ENCODE measurements at regions not wholly inside any gene's neighbourhood (a gene's known extent, or its start where the extent isn't known, plus 50 kb on each side); places are given as distances from the start of the nearest gene placed in this dataset.

DNA sequence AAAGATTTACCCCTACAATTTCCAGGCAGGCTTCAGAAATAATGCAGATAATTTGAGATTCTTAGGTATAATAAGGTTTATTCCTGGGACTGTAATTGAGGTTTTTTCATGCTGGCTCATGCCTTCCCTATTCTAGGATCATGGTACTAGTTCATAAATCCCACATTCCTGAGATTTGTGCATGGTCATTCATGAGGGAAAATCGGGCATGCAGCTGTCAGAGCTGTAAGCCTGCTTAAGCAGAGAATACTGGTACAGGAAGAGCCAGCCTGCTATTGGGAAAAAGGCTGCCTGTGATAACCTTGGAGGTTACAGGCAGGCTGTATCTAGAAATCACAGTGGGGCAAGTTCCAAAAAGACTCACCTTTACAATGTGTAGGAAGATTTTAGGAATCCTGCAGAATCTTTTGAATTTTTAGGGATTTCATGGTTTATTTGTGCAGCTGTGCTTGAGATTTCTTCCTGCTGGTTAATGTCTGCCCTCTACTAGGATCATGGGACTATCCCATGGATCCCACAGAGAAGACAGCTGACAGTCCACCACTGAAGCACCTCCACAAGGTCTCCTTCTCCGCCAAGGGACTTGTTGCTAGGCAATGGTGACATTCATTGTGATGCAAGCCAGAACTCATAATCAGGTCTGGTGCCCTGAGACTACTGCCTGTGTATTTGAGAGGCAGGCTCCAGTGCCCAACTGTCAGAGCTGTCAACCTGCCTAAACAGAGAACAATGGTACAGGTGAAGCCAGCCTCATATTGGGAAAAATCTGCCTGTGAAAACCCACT, 646.2 kb upstream of the TSPY4 start:
- TF ChIP-seq EZH2 (IDR thresholded peaks at IDR 0.05; ENCODE audit: low read length, missing control alignments) = no peak
- Histone ChIP-seq H3K27me3 (ENCODE audit: control insufficient read depth, insufficient read depth, low read length) (no peaks in the 10 kb centered on the region), H3K36me3 (ENCODE audit: control insufficient read depth, insufficient read depth, low read length) (no peaks in the 10 kb centered on the region), H3K4me1 (ENCODE audit: control insufficient read depth, extremely low read depth, insufficient read depth, low read length) (no peaks in the 10 kb centered on the region), H3K4me3 (replicated peaks in 1 of 4; ENCODE audit: control extremely low read depth in 1 of 4, insufficient read depth in 1 of 4, low read depth in 3 of 4, low read length in 4 of 4) (no peak overlapping the region), H3K27ac (ENCODE audit: insufficient read depth, low read length) (no peak overlapping the region), H3K79me2 (ENCODE audit: control insufficient read depth, insufficient read depth, low read length) (no peaks in the 10 kb centered on the region), H3K9me3 (ENCODE audit: control insufficient read depth, insufficient read depth, low read depth, low read length) (no peaks in the 10 kb centered on the region), H3K9ac (ENCODE audit: insufficient read depth, low read length) (no peak overlapping the region), H2AFZ (ENCODE audit: low read length) (no peak overlapping the region), H4K20me1 (ENCODE audit: control insufficient read depth, extremely low read depth, insufficient read depth, low read length) (no peaks in the 10 kb centered on the region), H3K4me2 (ENCODE audit: extremely low read depth, insufficient read depth, low read length) (no peak overlapping the region)
- no peak for DNase-seq (ENCODE audit: low read depth in 2 of 2)

DNA sequence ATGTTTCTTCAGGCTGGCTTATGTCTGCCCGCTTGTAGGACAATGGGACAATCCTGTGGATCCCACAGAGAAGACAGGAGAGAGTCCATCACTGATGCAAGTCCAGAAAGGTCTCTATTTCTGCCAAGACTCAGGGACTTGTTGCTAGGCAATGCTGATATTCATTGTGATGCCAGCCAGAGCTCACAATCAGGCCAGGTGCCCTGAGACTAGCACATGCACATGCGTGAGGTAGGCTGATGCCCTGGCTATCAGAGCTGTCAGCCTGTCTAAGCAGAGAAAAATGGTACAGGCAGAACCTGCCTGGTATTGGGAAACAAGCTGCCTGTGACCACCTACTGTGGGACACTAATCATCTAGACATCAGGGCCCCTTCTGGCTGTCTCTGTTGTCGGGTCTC, 638.7 kb upstream of the TSPY4 start:
- no peaks in the 10 kb centered on the region for H3K79me2 ChIP-seq (ENCODE audit: control insufficient read depth, insufficient read depth, low read length)
- H3K9ac ChIP-seq (ENCODE audit: insufficient read depth, low read length) = no peak overlapping the region
- H3K4me3 ChIP-seq (replicated peaks in 1 of 4; ENCODE audit: control extremely low read depth in 1 of 4, insufficient read depth in 1 of 4, low read depth in 3 of 4, low read length in 4 of 4) = no peak overlapping the region
- H2AFZ ChIP-seq (ENCODE audit: low read length) = no peak overlapping the region
- H3K27me3 ChIP-seq (ENCODE audit: control insufficient read depth, insufficient read depth, low read length) = no peaks in the 10 kb centered on the region
- no peak overlapping the region for H3K27ac ChIP-seq (ENCODE audit: insufficient read depth, low read length)
- H3K36me3 ChIP-seq (ENCODE audit: control insufficient read depth, insufficient read depth, low read length) = no peaks in the 10 kb centered on the region
- no peak overlapping the region for H3K4me2 ChIP-seq (ENCODE audit: extremely low read depth, insufficient read depth, low read length)
- H3K4me1 ChIP-seq (ENCODE audit: control insufficient read depth, extremely low read depth, insufficient read depth, low read length) = no peaks in the 10 kb centered on the region
- H4K20me1 ChIP-seq (ENCODE audit: control insufficient read depth, extremely low read depth, insufficient read depth, low read length) = no peaks in the 10 kb centered on the region
- H3K9me3 ChIP-seq (ENCODE audit: control insufficient read depth, insufficient read depth, low read depth, low read length) = no peaks in the 10 kb centered on the region
- TF ChIP-seq EZH2 (IDR thresholded peaks at IDR 0.05; ENCODE audit: low read length, missing control alignments) = no peak
- TF ChIP-seq, protein P1, sequence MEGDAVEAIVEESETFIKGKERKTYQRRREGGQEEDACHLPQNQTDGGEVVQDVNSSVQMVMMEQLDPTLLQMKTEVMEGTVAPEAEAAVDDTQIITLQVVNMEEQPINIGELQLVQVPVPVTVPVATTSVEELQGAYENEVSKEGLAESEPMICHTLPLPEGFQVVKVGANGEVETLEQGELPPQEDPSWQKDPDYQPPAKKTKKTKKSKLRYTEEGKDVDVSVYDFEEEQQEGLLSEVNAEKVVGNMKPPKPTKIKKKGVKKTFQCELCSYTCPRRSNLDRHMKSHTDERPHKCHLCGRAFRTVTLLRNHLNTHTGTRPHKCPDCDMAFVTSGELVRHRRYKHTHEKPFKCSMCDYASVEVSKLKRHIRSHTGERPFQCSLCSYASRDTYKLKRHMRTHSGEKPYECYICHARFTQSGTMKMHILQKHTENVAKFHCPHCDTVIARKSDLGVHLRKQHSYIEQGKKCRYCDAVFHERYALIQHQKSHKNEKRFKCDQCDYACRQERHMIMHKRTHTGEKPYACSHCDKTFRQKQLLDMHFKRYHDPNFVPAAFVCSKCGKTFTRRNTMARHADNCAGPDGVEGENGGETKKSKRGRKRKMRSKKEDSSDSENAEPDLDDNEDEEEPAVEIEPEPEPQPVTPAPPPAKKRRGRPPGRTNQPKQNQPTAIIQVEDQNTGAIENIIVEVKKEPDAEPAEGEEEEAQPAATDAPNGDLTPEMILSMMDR (conservative IDR thresholded peaks at IDR 0.05 in 1 of 2, IDR thresholded peaks at IDR 0.05 in 1 of 2; ENCODE audit: low read depth in 1 of 2, low read length in 2 of 2) = no peak
- no peak for DNase-seq (ENCODE audit: low read depth in 2 of 2)

DNA sequence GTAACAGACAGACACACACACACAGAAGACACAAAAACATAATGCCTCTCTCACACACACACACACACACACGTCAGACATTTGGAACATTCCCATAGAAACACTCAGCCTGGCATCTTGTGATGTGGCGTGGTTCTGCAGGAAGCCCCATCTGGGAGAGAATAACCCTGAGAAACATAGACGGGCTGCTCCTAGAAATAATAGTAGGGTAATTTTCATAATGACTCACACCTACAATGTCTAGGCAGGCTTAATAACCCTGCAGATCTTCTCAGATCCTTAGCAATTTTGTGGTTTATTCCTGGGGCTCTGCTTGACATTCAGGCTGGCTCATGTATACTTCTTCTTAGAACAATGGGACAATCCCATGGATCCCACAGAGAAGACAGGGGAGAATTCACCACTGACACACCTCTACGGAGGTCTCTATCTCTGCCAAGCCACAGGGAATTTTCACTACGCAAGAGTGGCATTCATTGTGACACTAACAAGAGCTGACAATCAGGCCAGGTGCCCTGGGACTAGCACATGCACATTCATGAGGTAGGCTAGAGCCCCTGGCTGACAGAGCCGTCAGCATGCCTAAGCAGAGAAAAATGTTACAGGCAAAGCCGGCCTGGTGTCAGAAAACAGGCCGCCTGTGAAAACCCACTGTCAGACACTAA, 631.5 kb upstream of the TSPY4 start:
- no peaks in the 10 kb centered on the region for H3K4me1 ChIP-seq (ENCODE audit: control insufficient read depth, extremely low read depth, insufficient read depth, low read length)
- no peak for TF ChIP-seq EZH2 (IDR thresholded peaks at IDR 0.05; ENCODE audit: low read length, missing control alignments)
- TF ChIP-seq, protein P1 (conservative IDR thresholded peaks at IDR 0.05 in 1 of 2, IDR thresholded peaks at IDR 0.05 in 1 of 2; ENCODE audit: low read depth in 1 of 2, low read length in 2 of 2) = no peak

More for the DNA sequence above, 631.5 kb upstream of the TSPY4 start:
- H3K9me3 ChIP-seq (ENCODE audit: control insufficient read depth, insufficient read depth, low read depth, low read length) = no peaks in the 10 kb centered on the region
- no peak for DNase-seq (ENCODE audit: low read depth in 2 of 2)
- H3K27me3 ChIP-seq (ENCODE audit: control insufficient read depth, insufficient read depth, low read length) = no peaks in the 10 kb centered on the region
- no peaks in the 10 kb centered on the region for H4K20me1 ChIP-seq (ENCODE audit: control insufficient read depth, extremely low read depth, insufficient read depth, low read length)
- no peaks in the 10 kb centered on the region for H3K36me3 ChIP-seq (ENCODE audit: control insufficient read depth, insufficient read depth, low read length)
- H3K9ac ChIP-seq (ENCODE audit: insufficient read depth, low read length) = no peak overlapping the region
- H2AFZ ChIP-seq (ENCODE audit: low read length) = no peak overlapping the region
- no peaks in the 10 kb centered on the region for H3K79me2 ChIP-seq (ENCODE audit: control insufficient read depth, insufficient read depth, low read length)
- H3K27ac ChIP-seq (ENCODE audit: insufficient read depth, low read length) = no peak overlapping the region
- H3K4me2 ChIP-seq (ENCODE audit: extremely low read depth, insufficient read depth, low read length) = no peak overlapping the region
- H3K4me3 ChIP-seq (replicated peaks in 1 of 4; ENCODE audit: control extremely low read depth in 1 of 4, insufficient read depth in 1 of 4, low read depth in 3 of 4, low read length in 4 of 4) = no peak overlapping the region
